Liver (tissue), 3 donors: ENCODE measurements at regions not wholly inside any gene's neighbourhood (a gene's known extent, or its start where the extent isn't known, plus 50 kb on each side); places are given as distances from the start of the nearest gene placed in this dataset.

Experiments used
- FOXA1 ChIP-seq: IDR thresholded peaks from 2 replicates; pipeline ENCODE4 v1.6.1; 2016; ENCODE audit warnings: antibody characterized with exemption
- JUND ChIP-seq, 2 donors: IDR thresholded peaks; 2 replicates each; pipeline ENCODE4 v1.6.1; 2016; ENCODE audit warnings: antibody characterized with exemption in 2 of 2
- RAD21 ChIP-seq, 2 donors: IDR thresholded peaks; 2 replicates each; pipeline ENCODE4 v1.6.1; 2016; ENCODE audit warnings: antibody characterized with exemption in 2 of 2, mild to moderate bottlenecking in 2 of 2
- SP1 ChIP-seq: IDR thresholded peaks from 2 replicates; pipeline ENCODE4 v1.6.1; 2018; ENCODE audit warnings: antibody characterized with exemption, mild to moderate bottlenecking
- TAF1 ChIP-seq: conservative IDR thresholded peaks from 2 replicates; pipeline ENCODE4 v1.6.1; 2016; ENCODE audit warnings: antibody characterized with exemption, mild to moderate bottlenecking
- TF ChIP-seq, protein P1 (sequence below): fragments of 150-350 bp; IDR thresholded peaks from 2 replicates; pipeline ENCODE4 v1.5.1; 2017; ENCODE audit warnings: improper control_type of control experiment, low read depth, low read length; ENCODE audit not compliant: missing input control
- TF ChIP-seq, protein P2 (sequence below): IDR thresholded peaks from 2 replicates; pipeline ENCODE4 v1.6.1; 2016; ENCODE audit warnings: antibody characterized with exemption, mild to moderate bottlenecking
- TF ChIP-seq, protein P3 (sequence below): IDR thresholded peaks from 2 replicates; pipeline ENCODE4 v1.6.1; 2016; ENCODE audit warnings: antibody characterized with exemption
- TF ChIP-seq, protein P4 (sequence below): IDR thresholded peaks from 2 replicates; pipeline ENCODE4 v1.6.1; 2016; ENCODE audit warnings: antibody characterized with exemption
- donor health status: healthy.
- donor health status: healthy.

DNA sequence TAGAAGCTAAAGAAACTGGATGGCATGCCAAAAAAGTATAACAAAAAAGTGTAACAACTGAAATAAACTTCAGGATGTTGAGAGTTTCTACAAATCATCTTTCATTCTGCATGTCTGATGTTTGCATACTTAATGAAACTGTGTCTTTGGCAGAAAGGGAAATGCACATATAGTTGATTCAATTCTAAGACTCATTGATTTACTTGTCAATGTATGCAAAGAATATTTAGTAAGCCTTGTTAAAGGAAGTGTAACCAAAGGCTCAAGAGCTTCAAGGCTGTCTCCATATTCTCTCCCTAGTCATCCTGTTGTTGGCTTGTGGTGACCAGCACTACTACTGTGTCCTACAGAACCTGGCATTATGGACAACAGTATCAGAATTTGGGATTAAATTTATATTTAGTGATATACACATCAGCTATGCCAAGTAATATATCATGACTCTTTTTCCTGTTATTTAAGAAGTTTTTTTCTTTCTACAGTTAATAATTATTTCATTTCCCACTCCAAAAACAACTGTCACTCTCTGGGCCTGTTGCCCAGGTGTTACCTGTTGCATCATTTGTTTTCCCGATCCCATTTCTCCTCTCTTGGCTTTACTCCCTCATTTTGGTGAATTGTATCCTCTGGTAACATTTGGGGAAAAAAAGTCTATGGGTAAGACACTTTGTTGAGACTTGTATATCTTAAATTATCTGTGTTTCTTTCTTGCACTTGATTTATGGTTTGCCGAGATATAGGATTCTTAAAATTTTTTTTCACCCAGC lies 226.6 kb upstream of the BMPER start:
- TF ChIP-seq, protein P1, sequence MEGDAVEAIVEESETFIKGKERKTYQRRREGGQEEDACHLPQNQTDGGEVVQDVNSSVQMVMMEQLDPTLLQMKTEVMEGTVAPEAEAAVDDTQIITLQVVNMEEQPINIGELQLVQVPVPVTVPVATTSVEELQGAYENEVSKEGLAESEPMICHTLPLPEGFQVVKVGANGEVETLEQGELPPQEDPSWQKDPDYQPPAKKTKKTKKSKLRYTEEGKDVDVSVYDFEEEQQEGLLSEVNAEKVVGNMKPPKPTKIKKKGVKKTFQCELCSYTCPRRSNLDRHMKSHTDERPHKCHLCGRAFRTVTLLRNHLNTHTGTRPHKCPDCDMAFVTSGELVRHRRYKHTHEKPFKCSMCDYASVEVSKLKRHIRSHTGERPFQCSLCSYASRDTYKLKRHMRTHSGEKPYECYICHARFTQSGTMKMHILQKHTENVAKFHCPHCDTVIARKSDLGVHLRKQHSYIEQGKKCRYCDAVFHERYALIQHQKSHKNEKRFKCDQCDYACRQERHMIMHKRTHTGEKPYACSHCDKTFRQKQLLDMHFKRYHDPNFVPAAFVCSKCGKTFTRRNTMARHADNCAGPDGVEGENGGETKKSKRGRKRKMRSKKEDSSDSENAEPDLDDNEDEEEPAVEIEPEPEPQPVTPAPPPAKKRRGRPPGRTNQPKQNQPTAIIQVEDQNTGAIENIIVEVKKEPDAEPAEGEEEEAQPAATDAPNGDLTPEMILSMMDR, result no peak
- TF ChIP-seq SP1 (peak; percentile 14), JUND (IDR thresholded peaks at IDR 0.05) (peak in 1 of 2 donors; percentile 73), RAD21 (IDR thresholded peaks at IDR 0.05) (no peak), TAF1 (no peak), FOXA1 (no peak)
- TF ChIP-seq, protein P2, sequence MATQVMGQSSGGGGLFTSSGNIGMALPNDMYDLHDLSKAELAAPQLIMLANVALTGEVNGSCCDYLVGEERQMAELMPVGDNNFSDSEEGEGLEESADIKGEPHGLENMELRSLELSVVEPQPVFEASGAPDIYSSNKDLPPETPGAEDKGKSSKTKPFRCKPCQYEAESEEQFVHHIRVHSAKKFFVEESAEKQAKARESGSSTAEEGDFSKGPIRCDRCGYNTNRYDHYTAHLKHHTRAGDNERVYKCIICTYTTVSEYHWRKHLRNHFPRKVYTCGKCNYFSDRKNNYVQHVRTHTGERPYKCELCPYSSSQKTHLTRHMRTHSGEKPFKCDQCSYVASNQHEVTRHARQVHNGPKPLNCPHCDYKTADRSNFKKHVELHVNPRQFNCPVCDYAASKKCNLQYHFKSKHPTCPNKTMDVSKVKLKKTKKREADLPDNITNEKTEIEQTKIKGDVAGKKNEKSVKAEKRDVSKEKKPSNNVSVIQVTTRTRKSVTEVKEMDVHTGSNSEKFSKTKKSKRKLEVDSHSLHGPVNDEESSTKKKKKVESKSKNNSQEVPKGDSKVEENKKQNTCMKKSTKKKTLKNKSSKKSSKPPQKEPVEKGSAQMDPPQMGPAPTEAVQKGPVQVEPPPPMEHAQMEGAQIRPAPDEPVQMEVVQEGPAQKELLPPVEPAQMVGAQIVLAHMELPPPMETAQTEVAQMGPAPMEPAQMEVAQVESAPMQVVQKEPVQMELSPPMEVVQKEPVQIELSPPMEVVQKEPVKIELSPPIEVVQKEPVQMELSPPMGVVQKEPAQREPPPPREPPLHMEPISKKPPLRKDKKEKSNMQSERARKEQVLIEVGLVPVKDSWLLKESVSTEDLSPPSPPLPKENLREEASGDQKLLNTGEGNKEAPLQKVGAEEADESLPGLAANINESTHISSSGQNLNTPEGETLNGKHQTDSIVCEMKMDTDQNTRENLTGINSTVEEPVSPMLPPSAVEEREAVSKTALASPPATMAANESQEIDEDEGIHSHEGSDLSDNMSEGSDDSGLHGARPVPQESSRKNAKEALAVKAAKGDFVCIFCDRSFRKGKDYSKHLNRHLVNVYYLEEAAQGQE, result peak; percentile 23
- TF ChIP-seq, protein P3, sequence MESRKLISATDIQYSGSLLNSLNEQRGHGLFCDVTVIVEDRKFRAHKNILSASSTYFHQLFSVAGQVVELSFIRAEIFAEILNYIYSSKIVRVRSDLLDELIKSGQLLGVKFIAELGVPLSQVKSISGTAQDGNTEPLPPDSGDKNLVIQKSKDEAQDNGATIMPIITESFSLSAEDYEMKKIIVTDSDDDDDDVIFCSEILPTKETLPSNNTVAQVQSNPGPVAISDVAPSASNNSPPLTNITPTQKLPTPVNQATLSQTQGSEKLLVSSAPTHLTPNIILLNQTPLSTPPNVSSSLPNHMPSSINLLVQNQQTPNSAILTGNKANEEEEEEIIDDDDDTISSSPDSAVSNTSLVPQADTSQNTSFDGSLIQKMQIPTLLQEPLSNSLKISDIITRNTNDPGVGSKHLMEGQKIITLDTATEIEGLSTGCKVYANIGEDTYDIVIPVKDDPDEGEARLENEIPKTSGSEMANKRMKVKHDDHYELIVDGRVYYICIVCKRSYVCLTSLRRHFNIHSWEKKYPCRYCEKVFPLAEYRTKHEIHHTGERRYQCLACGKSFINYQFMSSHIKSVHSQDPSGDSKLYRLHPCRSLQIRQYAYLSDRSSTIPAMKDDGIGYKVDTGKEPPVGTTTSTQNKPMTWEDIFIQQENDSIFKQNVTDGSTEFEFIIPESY, result peak; percentile 41
- TF ChIP-seq, protein P4, sequence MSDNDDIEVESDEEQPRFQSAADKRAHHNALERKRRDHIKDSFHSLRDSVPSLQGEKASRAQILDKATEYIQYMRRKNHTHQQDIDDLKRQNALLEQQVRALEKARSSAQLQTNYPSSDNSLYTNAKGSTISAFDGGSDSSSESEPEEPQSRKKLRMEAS, result no peak
